GM12872 (cell line): ENCODE measurements at regions not wholly inside any gene's neighbourhood (a gene's known extent, or its start where the extent isn't known, plus 50 kb on each side); places are given as distances from the start of the nearest gene placed in this dataset.

Source experiments
- CTCF ChIP-seq: IDR thresholded peaks from 3 replicates; pipeline ENCODE4 v1.5.1; 2011; ENCODE audit warnings: low read depth, mild to moderate bottlenecking, low read length, moderate library complexity; ENCODE audit not compliant: insufficient read depth

GRCh38 chr17:70423562-70423961, 254.2 kb downstream of the KCNJ2 start:
- no peak for TF ChIP-seq CTCF

- TF ChIP-seq CTCF, result no peak
These were observed 257.4 kb downstream of the KCNJ2 start for GRCh38 chr17:70426752-70427151.

- no peak for TF ChIP-seq CTCF
These were observed 265.5 kb downstream of the KCNJ2 start for GRCh38 chr17:70434536-70435490.

GRCh38 chr17:70437656-70438055, 268.3 kb downstream of the KCNJ2 start:
- TF ChIP-seq CTCF, result no peak

GRCh38 chr17:70446446-70446845, 277.1 kb downstream of the KCNJ2 start:
- TF ChIP-seq CTCF, result no peak

- no peak for TF ChIP-seq CTCF
These were observed 278.3 kb downstream of the KCNJ2 start for GRCh38 chr17:70447588-70447987.

- no peak for TF ChIP-seq CTCF
These were observed 285.0 kb downstream of the KCNJ2 start for GRCh38 chr17:70454377-70454776.
